Testis (tissue), 2 donors: ENCODE measurements at regions not wholly inside any gene's neighbourhood (a gene's known extent, or its start where the extent isn't known, plus 50 kb on each side); places are given as distances from the start of the nearest gene placed in this dataset.

Experiments
- DNase-seq: peaks from one replicate; pipeline ENCODE4 v3.0.0-alpha.2; 2019
- H3K27ac ChIP-seq, 2 donors: fragments of 200-600 bp; sonication (generic); one replicate each; pipeline ENCODE4 v1.5.1; 2019
- H3K27me3 ChIP-seq: fragments of 200-600 bp; sonication (generic); one replicate; pipeline ENCODE4 v1.5.1; 2019
- H3K36me3 ChIP-seq: fragments of 200-600 bp; sonication (generic); one replicate; pipeline ENCODE4 v1.5.1; 2017; ENCODE audit warnings: low read depth; ENCODE audit errors: missing control alignments
- H3K4me1 ChIP-seq: fragments of 200-600 bp; sonication (generic); one replicate; pipeline ENCODE4 v1.5.1; 2019
- H3K4me3 ChIP-seq, 2 donors: fragments of 200-600 bp; sonication (generic); one replicate each; pipeline ENCODE4 v1.5.1; 2017 to 2019
- H3K9me3 ChIP-seq: fragments of 200-600 bp; sonication (generic); one replicate; pipeline ENCODE4 v1.5.1; 2017
- CTCF ChIP-seq, 3 experiments: fragments of 450-650 bp in 2 of 3; fragments of 200-600 bp in 1 of 3; sonication (generic) in 1 of 3; IDR thresholded peaks; one replicate each; pipeline ENCODE4 v1.5.1; 2016 to 2019; ENCODE audit warnings: antibody characterized with exemption in 3 of 3, mild to moderate bottlenecking in 2 of 3, moderate library complexity in 1 of 3
- POLR2A ChIP-seq: fragments of 450-650 bp; IDR thresholded peaks from one replicate; pipeline ENCODE4 v1.6.1; 2017; ENCODE audit warnings: antibody characterized with exemption, mild to moderate bottlenecking, moderate library complexity
- WGBS, 2 donors: methylation state at CpG; one replicate each; pipeline ENCODE4 v1.1.5; 2018; 5-methylcytosine and 5-hydroxymethylcytosine counted together
- intact Hi-C: fragments of 100-400 bp; cut with DNase I; formaldehyde crosslinking; loops from one replicate; pipeline ENCODE4 v1.15.1; 2023; ENCODE audit warnings: low total_unique reads

- DNase-seq = no peak
- H3K4me3 ChIP-seq = no peak overlapping the region
- no peaks in the 10 kb centered on the region for H3K27me3 ChIP-seq
- no peaks in the 10 kb centered on the region for H3K9me3 ChIP-seq
- no peak overlapping the region for H3K27ac ChIP-seq
- no peaks in the 10 kb centered on the region for H3K4me1 ChIP-seq
- intact Hi-C loops = no loop called here
- 86 to 90% methylated on average over 6 of the region's 6 CpGs for WGBS, 2 donors
- TF ChIP-seq POLR2A = no peak
- no peak for TF ChIP-seq CTCF (IDR thresholded peaks at IDR 0.05)
- H3K36me3 ChIP-seq = no peaks in the 10 kb centered on the region
These were observed 196.5 kb downstream of the SHANK2 start for GRCh38 chr11:71055925-71056324.
